Dermis blood vessel endothelial cell (primary cell): ENCODE measurements at regions not wholly inside any gene's neighbourhood (a gene's known extent, or its start where the extent isn't known, plus 50 kb on each side); places are given as distances from the start of the nearest gene placed in this dataset.

Experiments used
- DNase-seq: peaks from one replicate; pipeline ENCODE4 v3.0.0; 2010

DNA sequence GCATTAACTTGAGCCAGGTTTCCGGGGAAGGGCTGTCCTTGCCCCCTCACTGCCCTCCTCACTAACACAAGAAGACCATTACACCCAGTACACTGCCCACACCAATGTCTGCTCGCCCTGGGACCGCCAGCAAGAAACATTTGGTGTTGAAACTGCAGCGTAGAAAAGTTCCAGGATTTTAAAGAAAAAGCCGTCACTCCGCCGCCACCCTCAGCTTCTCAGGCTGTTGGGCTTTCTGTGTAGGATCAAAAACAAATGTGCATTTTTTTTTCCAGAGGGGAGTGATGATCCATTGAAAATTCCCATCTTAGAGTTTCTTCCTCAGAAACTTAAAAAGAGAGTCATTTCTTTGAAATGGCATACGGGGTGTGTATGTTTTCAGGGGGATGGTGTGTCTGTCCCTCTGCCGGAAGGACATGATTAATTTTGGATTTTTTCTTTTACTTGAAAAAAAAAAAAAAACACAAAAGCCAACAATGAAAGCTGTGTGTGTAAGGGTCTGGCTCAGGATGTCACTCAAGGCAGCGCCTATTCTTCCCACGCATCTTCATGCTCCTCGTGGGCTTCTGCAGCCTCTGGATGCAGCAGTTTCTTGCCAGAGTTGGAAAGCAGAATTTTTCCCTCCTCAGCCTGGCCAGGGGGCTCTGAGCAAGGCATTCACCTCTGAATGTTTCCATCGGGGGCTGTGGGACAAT lies 184.9 kb downstream of the GLI2 start:
- DNase-seq, result no peak

DNA sequence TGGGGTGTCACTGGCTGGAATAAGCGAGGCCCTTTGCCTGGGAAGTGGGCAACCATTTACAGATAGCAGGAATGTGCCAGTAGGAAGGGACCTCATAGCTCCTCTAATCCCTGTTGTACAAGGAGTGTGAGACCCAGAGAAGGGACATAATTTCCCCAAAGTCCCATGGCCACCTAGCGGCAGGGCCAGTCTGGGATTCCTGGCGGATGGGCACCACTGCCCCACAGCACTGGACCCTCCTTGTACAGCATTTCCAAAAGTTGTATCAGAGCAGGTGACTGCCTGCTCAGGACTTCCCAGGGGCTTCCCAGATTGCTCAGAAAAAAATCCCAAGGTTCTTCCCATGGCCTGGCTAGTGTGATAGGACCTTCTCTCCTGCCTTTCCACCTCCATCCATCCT lies 185.8 kb downstream of the GLI2 start:
- no peak for DNase-seq

DNA sequence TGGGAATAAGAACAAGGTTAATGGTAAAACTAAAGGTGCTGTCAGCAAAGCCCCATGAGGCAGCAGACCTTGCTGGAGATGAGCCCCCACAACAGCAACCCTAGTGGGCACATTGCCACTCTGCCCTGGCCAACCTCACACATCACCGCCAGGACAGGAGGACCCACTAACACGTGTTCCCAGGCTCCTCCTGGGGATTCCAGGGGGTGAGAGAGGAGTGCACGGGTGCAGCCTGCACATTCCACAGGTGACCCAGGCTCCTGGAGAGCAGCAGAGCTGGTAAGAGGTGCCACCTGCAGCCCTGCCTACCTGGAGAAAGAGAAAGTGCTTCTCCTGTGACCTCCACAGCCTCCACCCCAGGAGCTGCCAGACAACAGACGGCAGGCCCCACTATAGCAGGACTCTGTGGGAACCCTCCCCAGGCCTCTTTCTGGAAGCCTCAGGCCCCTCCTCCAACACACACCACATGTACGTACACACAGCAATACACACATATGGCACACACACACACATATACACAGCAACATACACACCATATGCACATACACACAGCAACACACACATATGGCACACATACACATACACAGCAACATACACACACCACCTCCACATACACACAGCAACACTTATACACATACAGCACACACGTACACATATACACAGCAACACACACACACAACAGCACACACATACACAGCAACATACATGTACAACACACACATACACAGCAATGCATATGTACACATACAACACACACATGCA lies 187.1 kb downstream of the GLI2 start:
- no peak for DNase-seq

DNA sequence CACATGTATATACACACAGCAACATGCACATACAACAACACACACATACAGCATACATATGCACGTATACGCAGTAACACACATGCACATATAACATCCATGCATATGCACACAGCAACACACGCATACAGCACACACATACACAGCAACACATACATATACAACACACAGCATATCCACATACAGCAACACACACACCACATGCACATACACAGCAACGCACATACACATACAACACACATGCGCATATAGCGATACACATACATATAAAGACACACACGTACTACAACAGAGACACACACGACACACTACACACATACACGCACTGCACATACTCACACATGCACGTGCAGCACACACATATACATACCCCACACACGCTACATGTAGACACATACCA lies 187.8 kb downstream of the GLI2 start:
- DNase-seq, result no peak

DNA sequence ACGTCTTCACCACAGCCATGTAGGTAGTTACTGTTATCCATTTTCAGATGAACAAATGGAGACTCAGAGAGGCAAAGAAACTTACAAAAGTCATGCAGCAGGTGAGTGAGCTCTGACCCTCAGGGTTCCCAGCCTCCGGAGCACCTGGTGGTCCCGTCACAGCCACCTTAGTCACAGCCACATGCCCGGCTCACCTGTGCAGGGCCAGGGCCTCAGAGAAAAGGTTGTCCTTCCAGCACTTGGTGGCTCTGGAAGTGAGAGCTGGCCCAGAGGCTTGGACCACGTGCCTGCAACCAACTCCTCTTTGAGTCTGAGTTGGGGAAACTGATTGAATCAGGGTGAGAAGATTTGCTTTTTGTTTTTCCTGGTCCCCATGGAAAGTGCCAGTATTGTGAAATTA lies 189.3 kb downstream of the GLI2 start:
- DNase-seq, result no peak

DNA sequence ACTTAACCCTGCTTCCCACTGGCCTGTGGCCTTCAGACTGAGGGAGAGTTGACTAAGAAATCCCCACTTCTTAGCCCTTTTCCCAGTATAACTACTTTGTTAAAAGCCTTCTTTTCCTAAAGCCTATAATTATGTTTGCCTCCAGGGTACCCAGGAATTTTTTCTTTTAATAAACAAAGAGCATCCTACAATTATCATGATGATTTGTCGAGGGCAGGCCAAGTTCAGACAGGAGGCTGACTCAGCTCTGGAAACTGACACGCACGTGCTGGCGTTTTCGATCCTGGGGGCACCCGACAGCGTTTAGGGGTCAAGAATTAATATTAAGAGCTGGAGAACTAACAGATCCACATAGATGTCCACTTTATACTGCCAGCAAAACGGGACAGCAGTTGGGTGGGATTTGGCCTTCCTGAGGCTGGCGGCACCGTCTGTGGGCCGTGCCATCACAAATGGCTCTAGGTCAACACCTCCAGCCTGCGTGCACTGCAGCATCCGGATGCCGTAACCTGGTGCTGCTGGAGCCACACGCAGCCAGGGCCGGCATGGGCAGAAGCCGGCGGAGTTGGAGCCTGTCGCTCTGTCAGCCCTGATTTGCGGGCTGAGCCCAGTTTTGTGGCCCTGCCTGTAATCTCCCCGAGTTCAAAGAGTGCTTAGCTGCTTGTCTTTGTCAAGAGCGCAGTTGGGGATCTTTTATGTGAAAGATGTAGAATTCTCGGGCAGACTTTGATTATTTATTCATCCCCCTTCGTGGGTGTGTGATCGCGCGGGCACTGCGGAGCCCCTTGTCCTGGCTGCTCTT lies 191.0 kb downstream of the GLI2 start:
- no peak for DNase-seq

DNA sequence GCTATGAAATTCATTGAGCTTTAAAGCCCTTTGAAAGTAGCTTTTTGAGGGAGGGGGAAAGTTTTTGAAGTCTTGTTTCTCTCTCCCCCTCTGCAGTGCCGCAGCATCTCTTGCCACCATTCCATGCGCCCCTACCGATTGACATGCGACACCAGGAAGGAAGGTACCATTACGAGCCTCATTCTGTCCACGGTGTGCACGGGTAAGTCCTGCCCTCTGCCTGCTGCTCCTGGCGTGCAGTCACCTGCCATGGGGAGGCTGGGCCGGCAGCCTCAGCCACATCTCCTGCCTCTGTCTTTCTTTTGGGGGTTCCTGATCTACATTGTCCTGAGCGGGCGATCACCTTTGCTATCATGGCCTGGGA lies 191.6 kb downstream of the GLI2 start:
- no peak for DNase-seq

DNA sequence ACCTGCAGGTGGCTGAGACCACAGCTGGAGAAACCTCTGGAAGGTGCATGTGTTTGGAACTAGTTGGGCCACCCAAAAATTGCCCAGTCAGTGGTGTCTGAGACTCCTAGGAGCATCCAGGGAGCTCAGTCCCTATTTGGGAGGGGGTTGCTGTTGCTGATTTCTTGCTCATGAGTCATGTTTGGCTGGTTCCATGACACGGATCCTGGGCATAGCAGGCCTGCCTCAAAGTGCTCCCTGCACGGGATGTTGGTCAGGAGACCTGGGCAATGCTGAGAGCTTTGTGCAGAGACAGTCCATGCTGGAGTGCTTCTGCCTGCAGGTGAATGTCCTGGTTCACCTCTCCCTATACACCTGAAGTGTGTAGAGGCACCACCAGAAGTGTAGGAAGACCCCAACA lies 194.2 kb downstream of the GLI2 start:
- DNase-seq, result no peak

DNA sequence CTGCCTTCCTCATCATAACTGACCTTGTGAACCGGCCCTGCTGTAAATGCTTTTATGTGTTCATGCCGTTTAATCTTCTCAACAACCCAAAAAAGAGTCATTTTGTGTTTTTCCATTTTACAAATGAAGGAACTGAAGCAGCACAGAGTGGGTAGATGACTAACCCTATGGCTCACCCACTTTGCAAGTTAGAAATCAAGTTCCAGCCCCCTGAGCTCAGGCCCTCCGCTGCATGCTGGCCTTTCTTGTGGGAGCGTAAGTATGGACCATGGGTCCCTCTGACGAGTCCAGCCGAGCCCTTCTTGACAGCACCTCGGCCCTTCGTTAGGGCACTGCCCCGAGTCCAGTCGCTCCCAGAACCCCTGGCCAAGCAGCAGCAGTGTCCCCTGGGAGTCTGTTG lies 194.6 kb downstream of the GLI2 start:
- DNase-seq, result no peak

DNA sequence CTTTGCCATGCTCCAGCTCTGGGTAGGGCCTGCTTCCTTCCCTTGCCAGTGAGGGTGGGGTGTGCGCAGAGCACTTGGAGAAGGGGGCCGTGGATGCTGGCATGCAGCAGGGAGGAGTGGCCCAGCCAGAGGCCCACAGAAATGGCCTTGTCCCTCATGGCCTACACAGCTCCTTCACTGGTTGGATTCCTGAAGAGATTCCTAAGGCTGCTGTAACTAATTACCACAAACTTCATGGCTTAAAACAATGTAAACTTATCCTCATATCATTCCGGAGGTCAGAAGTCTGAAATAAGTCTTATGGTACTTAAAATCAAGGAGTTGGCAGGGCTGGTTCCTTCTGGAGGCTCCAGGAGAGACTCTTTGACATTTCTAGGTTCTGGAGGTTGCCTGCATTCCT lies 195.2 kb downstream of the GLI2 start:
- DNase-seq, result no peak

DNA sequence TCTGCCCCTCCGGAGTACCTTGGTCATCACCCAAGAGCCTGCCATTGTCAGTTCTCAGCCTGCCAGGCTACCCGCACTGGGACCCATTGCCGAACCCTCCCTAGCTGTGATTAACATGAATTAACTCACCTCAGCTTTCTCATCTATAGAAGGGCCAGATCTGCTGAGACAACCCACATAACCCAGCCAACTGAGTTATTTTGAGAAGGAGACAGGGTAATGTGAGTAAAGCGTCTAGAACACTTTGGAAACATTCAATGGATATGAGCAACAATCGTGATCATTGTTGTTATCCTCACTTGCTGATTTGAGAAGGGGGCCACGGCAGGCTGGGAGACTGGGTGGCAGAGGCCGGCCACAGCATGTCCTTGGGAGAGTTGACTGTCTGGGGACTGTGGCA lies 196.8 kb downstream of the GLI2 start:
- no peak for DNase-seq

DNA sequence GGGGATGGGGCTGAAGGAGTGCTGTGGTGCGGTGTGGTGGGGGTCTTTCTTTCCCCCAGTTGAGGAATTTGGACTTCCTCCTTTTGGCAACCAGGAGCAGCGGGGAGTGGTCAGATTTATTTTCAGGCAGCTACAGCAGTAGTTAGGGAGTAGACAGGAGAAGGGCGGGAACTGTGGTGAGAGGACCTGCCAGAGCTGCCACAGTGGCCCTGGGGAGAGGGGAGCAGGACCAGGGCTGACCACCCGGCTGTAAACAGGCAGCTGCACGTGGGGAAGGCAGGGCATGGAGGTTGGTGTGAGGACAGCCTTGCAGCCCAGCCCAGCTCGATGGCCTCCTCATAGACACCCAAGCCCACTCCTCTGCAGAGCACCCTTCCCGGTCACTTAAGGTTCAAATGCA lies 197.2 kb downstream of the GLI2 start:
- no peak for DNase-seq

DNA sequence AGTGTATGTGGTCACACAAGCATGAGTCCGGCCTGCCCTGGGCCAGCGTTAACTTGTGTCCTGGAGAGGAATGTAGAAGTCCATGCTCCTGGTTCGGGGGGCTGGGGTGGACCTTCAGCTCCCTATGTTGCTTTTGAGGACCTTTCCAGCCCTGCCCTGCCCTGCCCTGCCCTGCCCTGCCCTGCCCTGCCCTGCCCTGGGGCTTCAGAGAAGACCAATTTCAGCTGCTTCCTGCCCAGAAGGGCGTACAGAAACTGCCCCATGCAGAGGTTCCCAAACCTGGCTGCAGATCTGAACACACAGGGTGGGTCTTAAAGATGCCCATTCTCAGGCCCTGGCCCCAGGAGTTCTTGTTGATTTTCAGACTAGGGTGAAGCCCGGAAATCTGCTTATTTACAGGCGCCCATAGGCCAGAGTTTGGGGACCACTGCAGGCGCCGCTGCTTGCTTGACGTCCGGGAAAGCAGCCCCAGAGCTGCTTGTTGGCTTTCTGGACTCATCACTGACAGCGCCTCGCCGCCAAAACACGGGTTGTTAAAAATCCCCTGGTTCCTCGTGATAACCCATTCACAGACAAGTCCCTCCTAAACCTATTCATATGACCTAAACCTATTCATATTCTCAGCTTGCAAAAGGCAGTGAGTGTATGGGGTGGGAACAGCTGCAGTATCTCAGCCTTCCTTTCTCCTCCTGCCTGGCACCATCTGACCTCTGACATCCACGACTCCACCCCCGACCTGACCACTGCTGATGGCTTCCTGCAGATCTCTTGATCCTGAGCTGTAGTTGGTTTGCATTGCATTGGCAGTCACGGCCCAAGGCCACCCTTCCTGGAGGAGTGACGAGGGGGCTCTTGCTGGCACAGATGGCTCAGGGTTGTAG lies 198.3 kb downstream of the GLI2 start:
- no peak for DNase-seq

DNA sequence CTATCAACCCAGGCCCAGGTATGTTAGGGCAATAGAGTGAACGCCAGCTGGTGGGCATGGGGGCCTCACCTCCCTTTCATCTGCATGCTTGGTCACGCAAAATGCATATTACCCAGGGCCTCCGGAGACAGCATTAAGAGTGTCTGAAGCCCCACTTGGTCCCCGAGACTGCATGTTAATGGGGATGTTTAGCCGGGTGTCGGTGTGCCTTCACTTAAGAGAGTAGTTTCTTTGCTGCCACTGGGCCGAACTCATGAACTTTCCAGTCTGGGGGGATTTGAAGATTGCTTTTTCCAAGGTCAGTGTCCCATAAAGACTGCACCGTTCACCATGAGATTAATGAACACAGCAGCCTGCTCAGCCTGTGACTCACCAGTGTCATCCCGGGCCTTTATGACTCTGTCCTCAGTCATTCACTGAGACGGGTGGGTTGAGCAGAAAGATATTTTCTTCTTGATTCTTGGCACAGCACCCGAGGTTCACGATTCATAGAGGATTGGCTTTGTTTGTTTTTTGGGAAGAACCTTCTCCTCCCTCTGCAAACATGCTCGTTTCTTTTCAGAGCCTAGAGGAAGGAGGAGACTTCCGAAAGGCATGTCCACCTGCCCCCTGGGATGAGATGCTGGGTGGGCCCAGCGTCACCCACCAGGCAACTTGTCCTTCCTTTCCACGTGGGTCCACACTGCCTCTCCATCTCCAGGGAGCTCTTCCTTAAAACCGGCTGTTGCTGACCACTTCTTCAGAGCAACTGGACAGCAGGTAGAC lies 199.1 kb downstream of the GLI2 start:
- peak; percentile 14 for DNase-seq

DNA sequence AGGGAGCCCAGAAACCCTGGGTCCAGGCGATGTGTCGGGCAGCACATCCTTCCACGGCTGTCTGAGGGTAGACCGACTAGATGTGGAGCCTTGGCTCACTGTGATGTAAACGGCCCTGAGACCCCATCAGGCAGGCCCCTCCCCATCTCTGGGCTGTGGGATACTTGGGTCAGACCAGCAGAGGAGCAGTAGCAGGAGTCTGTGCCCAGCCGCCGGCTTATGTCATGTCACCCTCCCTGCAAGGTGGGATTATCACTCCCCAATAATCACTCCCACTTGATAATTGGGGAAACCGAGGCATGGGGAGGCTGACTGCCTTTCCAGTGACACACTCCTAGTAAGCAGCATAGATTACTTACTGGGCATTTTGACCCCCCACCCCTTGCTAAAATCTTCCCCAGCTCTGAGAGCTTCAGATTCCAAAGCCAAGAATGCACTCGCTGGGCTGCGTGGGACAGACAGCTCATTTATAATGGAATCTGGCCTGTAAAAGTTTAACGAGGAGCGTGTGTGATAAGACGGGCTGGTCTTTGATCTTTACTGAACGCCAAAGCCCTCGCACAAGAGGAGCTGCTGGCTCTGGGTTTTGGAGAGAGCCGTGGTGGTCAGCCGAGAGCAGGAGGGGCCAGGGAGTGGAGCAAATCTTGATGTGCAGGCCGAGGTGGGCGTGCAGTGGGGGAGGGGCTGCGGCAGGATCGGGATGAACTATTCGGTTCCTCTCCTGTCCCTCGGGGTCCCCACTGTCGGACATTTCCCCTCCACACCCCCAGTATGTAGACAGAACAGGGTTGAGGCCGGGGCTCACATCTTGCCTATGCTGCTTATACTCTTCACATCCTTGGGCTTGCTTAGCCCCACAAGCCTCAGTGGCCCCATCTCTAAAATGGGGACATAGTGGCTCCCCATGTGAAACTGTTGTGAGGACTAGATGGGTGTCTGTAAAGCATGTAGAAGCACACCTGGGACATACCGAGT lies 200.0 kb downstream of the GLI2 start:
- no peak for DNase-seq

DNA sequence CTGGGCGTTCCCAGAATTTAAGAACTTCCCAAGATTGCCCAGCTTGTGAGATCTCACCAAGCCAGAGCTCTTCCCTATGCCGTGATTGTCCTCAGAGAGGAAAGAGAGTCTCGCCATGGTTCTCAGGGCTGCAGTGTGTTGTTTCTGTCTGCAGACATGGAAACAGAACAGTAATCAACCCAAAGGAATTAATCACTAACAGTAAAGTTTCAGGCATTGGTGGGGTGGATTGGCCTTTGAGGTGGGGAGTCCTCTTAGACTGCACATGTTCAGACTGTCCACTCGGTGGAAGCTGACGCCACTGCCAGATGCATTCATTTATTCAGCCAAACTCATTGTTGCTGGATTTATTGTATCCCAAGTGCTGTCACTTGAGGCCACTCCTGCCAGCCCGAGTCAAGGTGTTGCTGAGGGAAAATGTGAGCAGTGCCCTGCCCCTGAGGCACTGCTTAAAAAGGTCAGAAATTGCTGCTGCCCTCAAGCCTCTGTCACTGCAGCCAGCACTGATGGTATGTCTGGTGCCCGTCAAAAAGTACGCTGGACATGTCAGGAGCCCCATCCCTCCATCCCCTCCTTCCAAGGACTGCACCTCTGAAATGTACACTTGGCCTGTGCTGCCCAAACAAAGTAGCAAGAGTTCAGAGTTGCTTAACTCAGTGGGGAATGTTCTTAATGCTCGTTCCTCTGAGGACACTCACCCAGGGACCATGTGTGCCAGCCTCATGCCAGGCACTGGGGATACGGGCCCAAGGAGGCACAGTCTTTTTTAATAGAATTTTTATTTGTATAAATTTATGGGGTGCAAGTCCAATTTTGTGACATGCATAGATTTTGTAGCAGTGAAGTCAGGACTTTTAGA lies 201.0 kb downstream of the GLI2 start:
- DNase-seq, result no peak

DNA sequence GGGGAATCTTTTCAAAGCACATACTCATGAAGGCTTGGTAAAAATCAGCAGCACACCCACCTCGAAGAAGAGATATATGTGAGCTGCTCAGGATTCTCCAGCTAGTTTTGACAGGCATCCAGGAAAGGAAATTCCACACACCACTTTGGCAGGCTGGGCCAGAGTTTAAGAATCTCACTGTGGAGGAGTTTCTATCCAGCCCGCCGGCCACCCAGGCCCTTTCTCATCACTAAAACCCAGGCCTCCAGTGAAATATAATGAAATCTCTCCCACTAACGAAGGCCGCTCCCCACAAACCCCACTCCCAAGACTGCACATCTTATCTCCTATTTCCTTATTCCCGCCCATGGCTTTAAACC lies 202.0 kb downstream of the GLI2 start:
- no peak for DNase-seq

DNA sequence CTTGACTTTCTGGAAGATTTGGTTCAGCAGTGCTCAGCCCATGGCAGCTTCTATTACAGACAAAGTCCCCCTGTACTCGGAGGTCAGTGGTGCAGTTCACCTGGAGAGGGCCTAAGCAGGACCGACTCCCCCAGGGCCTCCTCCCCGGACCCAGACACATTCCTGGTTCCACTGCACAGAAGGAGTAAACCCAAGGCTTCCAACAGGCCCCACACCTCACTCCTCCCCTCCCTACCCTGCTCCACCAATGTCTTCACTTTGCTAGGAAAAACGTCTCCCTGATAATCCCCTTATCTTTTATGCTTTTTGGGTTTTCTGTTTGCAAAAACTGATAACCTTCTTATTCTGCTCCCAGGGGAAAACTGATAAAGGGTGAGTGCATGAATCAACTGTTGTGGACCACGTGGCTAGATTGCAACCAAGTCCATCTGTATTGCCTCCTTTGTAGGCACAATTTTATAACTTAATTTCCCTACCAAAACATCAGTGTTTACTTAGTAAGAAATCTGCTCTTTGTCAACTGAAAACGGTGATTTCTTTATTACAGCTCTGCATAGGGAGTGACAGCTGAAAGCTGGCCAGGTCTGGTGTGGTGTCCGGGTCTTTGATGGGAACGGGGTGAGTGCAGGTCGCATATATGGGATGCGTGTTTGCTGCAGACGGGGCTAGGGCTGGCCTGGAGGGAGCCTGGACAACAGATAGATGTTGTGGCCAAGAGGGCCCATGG lies 202.5 kb downstream of the GLI2 start:
- DNase-seq, result no peak
